ENCODE measurements at regions not wholly inside any gene's neighbourhood (a gene's known extent, or its start where the extent isn't known, plus 50 kb on each side); places are given as distances from the start of the nearest gene placed in this dataset.

DNA sequence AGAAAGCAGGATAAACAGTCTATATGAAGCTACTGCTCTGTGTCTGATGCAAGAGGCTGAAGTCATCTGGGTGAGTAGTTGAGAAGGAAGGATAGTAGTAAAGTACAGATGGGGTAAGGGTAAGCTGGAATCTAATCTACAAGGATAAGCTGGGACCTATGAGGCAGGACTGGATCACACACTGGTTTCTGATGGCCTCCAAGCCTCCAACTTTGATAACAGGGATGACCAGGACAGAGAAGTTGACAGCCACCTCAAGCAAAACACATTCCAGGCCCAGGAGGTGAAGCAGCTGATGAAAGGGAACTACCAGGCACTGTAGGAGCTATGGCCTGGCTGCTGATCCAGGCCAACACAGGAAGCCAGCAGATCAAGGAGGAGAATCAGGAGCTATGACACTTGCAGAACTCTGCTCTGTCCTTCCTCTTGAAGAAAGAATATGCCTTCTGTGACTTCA, 278.1 kb upstream of the TMEM229A start:
- Histone ChIP-seq H3K9ac (ENCODE audit: low read depth, low read length) (no peak overlapping the region), H3K27me3 (ENCODE audit: insufficient read depth, low read length, poor library complexity) (no peaks in the 10 kb centered on the region), H3K79me2 (ENCODE audit: insufficient read depth, low read length) (no peaks in the 10 kb centered on the region), H4K20me1 (ENCODE audit: insufficient read depth, low read length) (no peaks in the 10 kb centered on the region), H3K9me3 (ENCODE audit: insufficient read depth, low read length, severe bottlenecking) (no peaks in the 10 kb centered on the region), H2AFZ (ENCODE audit: low read depth, low read length) (no peak overlapping the region), H3K4me1 (ENCODE audit: insufficient read depth, low read length) (no peaks in the 10 kb centered on the region), H3K4me2 (ENCODE audit: insufficient read depth, low read length) (no peak overlapping the region), H3K4me3 (ENCODE audit: low read depth in 1 of 2, low read length in 2 of 2) (no peak overlapping the region), H3K36me3 (ENCODE audit: insufficient read depth, low read length) (no peaks in the 10 kb centered on the region), H3K27ac (ENCODE audit: low read length) (no peak overlapping the region)
- TF ChIP-seq CTCF (IDR thresholded peaks at IDR 0.05; ENCODE audit: borderline replicate concordance, extremely low read depth, low read length, poor library complexity, severe bottlenecking), result no peak
- no peak for TF ChIP-seq EZH2 (IDR thresholded peaks at IDR 0.05; ENCODE audit: borderline replicate concordance, low read depth, low read length, severe bottlenecking)
- ATAC-seq (ENCODE audit: insufficient read depth, low read depth) (no peak), DNase-seq (no peak)

GRCh38 chr7:124308384-124308783, 275.5 kb upstream of the TMEM229A start:
- H4K20me1 ChIP-seq (ENCODE audit: insufficient read depth, low read length), result no peaks in the 10 kb centered on the region
- H3K4me1 ChIP-seq (ENCODE audit: insufficient read depth, low read length), result no peaks in the 10 kb centered on the region
- DNase-seq, result no peak
- no peaks in the 10 kb centered on the region for H3K79me2 ChIP-seq (ENCODE audit: insufficient read depth, low read length)
- H3K27ac ChIP-seq (ENCODE audit: low read length), result no peak overlapping the region
- TF ChIP-seq EZH2 (IDR thresholded peaks at IDR 0.05; ENCODE audit: borderline replicate concordance, low read depth, low read length, severe bottlenecking) (no peak), CTCF (IDR thresholded peaks at IDR 0.05; ENCODE audit: borderline replicate concordance, extremely low read depth, low read length, poor library complexity, severe bottlenecking) (no peak)
- no peaks in the 10 kb centered on the region for H3K9me3 ChIP-seq (ENCODE audit: insufficient read depth, low read length, severe bottlenecking)
- H3K9ac ChIP-seq (ENCODE audit: low read depth, low read length), result no peak overlapping the region
- H3K27me3 ChIP-seq (ENCODE audit: insufficient read depth, low read length, poor library complexity), result no peaks in the 10 kb centered on the region
- no peak overlapping the region for H3K4me2 ChIP-seq (ENCODE audit: insufficient read depth, low read length)
- H3K36me3 ChIP-seq (ENCODE audit: insufficient read depth, low read length), result no peaks in the 10 kb centered on the region
- no peak overlapping the region for H3K4me3 ChIP-seq (ENCODE audit: low read depth in 1 of 2, low read length in 2 of 2)
- no peak for ATAC-seq (ENCODE audit: insufficient read depth, low read depth)
- no peak overlapping the region for H2AFZ ChIP-seq (ENCODE audit: low read depth, low read length)

- DNase-seq (no peak), ATAC-seq (ENCODE audit: insufficient read depth, low read depth) (no peak)
- no peaks in the 10 kb centered on the region for H3K36me3 ChIP-seq (ENCODE audit: insufficient read depth, low read length)
- no peaks in the 10 kb centered on the region for H3K79me2 ChIP-seq (ENCODE audit: insufficient read depth, low read length)
- no peak overlapping the region for H3K27ac ChIP-seq (ENCODE audit: low read length)
- no peak overlapping the region for H3K9ac ChIP-seq (ENCODE audit: low read depth, low read length)
- H2AFZ ChIP-seq (ENCODE audit: low read depth, low read length), result no peak overlapping the region
- no peak overlapping the region for H3K4me2 ChIP-seq (ENCODE audit: insufficient read depth, low read length)
- H4K20me1 ChIP-seq (ENCODE audit: insufficient read depth, low read length), result no peaks in the 10 kb centered on the region
- H3K4me1 ChIP-seq (ENCODE audit: insufficient read depth, low read length), result no peaks in the 10 kb centered on the region
- H3K27me3 ChIP-seq (ENCODE audit: insufficient read depth, low read length, poor library complexity), result no peaks in the 10 kb centered on the region
- H3K4me3 ChIP-seq (ENCODE audit: low read depth in 1 of 2, low read length in 2 of 2), result no peak overlapping the region
- TF ChIP-seq CTCF (IDR thresholded peaks at IDR 0.05; ENCODE audit: borderline replicate concordance, extremely low read depth, low read length, poor library complexity, severe bottlenecking) (no peak), EZH2 (IDR thresholded peaks at IDR 0.05; ENCODE audit: borderline replicate concordance, low read depth, low read length, severe bottlenecking) (no peak)
- H3K9me3 ChIP-seq (ENCODE audit: insufficient read depth, low read length, severe bottlenecking), result no peaks in the 10 kb centered on the region
These were observed 262.4 kb upstream of the TMEM229A start for GRCh38 chr7:124295289-124295688.

GRCh38 chr7:124284937-124285336, 252.1 kb upstream of the TMEM229A start:
- no peaks in the 10 kb centered on the region for H3K4me1 ChIP-seq (ENCODE audit: insufficient read depth, low read length)
- no peak overlapping the region for H3K4me3 ChIP-seq (ENCODE audit: low read depth in 1 of 2, low read length in 2 of 2)
- ATAC-seq (ENCODE audit: insufficient read depth, low read depth), result no peak
- H3K36me3 ChIP-seq (ENCODE audit: insufficient read depth, low read length), result no peaks in the 10 kb centered on the region
- H4K20me1 ChIP-seq (ENCODE audit: insufficient read depth, low read length), result no peaks in the 10 kb centered on the region
- H3K9me3 ChIP-seq (ENCODE audit: insufficient read depth, low read length, severe bottlenecking), result no peaks in the 10 kb centered on the region
- no peak overlapping the region for H3K9ac ChIP-seq (ENCODE audit: low read depth, low read length)
- no peak for DNase-seq
- TF ChIP-seq EZH2 (IDR thresholded peaks at IDR 0.05; ENCODE audit: borderline replicate concordance, low read depth, low read length, severe bottlenecking) (no peak), CTCF (IDR thresholded peaks at IDR 0.05; ENCODE audit: borderline replicate concordance, extremely low read depth, low read length, poor library complexity, severe bottlenecking) (no peak)
- H3K27ac ChIP-seq (ENCODE audit: low read length), result no peak overlapping the region
- no peak overlapping the region for H3K4me2 ChIP-seq (ENCODE audit: insufficient read depth, low read length)
- H3K27me3 ChIP-seq (ENCODE audit: insufficient read depth, low read length, poor library complexity), result no peaks in the 10 kb centered on the region
- H2AFZ ChIP-seq (ENCODE audit: low read depth, low read length), result no peak overlapping the region
- no peaks in the 10 kb centered on the region for H3K79me2 ChIP-seq (ENCODE audit: insufficient read depth, low read length)
